Activated CD8-positive, alpha-beta T cell treated with anti-CD3 and anti-CD28 coated beads for 36 hours (primary cell): ENCODE measurements at regions not wholly inside any gene's neighbourhood (a gene's known extent, or its start where the extent isn't known, plus 50 kb on each side); places are given as distances from the start of the nearest gene placed in this dataset.

ENCODE experiments used
- ATAC-seq: fragments of 200-7000 bp; cut with Tn5 transposase; one replicate; pipeline ENCODE4 v1.10.0; 2021; ENCODE audit warnings: mild to moderate bottlenecking, moderate library complexity
- CTCF ChIA-PET: fragments of 350-600 bp; sonication (Branson Sonifier 250); formaldehyde crosslinking; loops from one replicate; lab custom pipeline; 2021; ENCODE audit warnings: antibody characterized with exemption; lab: Charles Lee
- POLR2A ChIA-PET: fragments of 350-600 bp; sonication (Branson Sonifier 250); formaldehyde crosslinking; loops from one replicate; lab custom pipeline; 2021; ENCODE audit warnings: antibody characterized with exemption; lab: Charles Lee
- DNase-seq: peaks from one replicate; pipeline ENCODE4 v3.0.0-alpha.2; 2020
- H3K27ac Mint-ChIP-seq: one replicate; pipeline ENCODE4 v1.8.0; 2021; ENCODE audit warnings: mild to moderate bottlenecking, mixed read lengths
- H3K27me3 Mint-ChIP-seq: one replicate; pipeline ENCODE4 v1.8.0; 2021; ENCODE audit warnings: mixed read lengths
- H3K36me3 Mint-ChIP-seq: one replicate; pipeline ENCODE4 v1.8.0; 2021; ENCODE audit warnings: low read depth, mixed read lengths
- H3K4me1 Mint-ChIP-seq: one replicate; pipeline ENCODE4 v1.8.0; 2021; ENCODE audit warnings: low read depth, mixed read lengths
- H3K4me3 Mint-ChIP-seq: one replicate; pipeline ENCODE4 v1.8.0; 2021; ENCODE audit warnings: mild to moderate bottlenecking, moderate library complexity, mixed read lengths
- H3K9me3 Mint-ChIP-seq: one replicate; pipeline ENCODE4 v1.8.0; 2021; ENCODE audit warnings: mixed read lengths
- intact Hi-C: fragments of 100-400 bp; cut with micrococcal nuclease; formaldehyde crosslinking; loops from one replicate; pipeline ENCODE4 v1.10.0; 2022
- TF ChIP-seq, protein P1 (sequence below): fragments of 200-600 bp; IDR thresholded peaks from one replicate; pipeline ENCODE4 v1.8.0; 2022; ENCODE audit warnings: antibody characterized with exemption, mild to moderate bottlenecking

DNA sequence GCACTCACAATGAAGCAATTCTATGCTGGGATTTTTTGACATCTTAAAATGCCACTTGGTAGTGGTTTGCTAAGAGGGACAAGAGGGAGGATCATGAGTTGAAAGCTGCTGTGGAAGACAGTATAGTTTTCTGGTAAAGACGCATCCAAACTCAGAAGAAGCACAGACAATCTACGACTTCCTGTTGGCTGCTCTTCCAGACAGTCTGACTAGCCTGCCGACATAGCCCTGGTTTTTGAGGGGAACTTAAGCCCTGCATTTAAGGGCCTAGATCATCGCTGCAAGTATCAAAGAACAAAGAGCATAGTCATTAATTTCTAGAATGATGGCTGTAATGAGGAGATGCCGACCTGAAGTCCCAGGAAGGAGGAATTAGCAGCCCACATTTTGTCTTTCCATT, 99.9 kb upstream of the IKZF1 start:
- ATAC-seq (no peak), DNase-seq (no peak)
- Mint-ChIP-seq H3K27ac (peak overlapping the region; percentile 72), H3K27me3 (no peaks in the 10 kb centered on the region), H3K4me3 (no peak overlapping the region), H3K4me1 (peaks cover 89% of the 10 kb centered on the region), H3K36me3 (no peaks in the 10 kb centered on the region), H3K9me3 (no peaks in the 10 kb centered on the region)
- ChIA-PET POLR2A (interaction anchor here (1.0 to 12.0 kb wide), 10 partner anchors 49 to 193 kb away, joined by 3 to 376 read pairs (median 6); partner anchors contain the start of gene IKZF1), CTCF (interaction anchor here (0.9 to 10.5 kb wide), 31 partner anchors 10 to 213 kb away, joined by 3 to 209 read pairs (median 11); partner anchors contain the start of genes IKZF1 and ZPBP)
- intact Hi-C loops: loop anchor here (2.0 kb wide), 2 partner anchors 62 to 164 kb away; no protein-coding TSS in a partner anchor
- TF ChIP-seq, protein P1, sequence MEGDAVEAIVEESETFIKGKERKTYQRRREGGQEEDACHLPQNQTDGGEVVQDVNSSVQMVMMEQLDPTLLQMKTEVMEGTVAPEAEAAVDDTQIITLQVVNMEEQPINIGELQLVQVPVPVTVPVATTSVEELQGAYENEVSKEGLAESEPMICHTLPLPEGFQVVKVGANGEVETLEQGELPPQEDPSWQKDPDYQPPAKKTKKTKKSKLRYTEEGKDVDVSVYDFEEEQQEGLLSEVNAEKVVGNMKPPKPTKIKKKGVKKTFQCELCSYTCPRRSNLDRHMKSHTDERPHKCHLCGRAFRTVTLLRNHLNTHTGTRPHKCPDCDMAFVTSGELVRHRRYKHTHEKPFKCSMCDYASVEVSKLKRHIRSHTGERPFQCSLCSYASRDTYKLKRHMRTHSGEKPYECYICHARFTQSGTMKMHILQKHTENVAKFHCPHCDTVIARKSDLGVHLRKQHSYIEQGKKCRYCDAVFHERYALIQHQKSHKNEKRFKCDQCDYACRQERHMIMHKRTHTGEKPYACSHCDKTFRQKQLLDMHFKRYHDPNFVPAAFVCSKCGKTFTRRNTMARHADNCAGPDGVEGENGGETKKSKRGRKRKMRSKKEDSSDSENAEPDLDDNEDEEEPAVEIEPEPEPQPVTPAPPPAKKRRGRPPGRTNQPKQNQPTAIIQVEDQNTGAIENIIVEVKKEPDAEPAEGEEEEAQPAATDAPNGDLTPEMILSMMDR: no peak

DNA sequence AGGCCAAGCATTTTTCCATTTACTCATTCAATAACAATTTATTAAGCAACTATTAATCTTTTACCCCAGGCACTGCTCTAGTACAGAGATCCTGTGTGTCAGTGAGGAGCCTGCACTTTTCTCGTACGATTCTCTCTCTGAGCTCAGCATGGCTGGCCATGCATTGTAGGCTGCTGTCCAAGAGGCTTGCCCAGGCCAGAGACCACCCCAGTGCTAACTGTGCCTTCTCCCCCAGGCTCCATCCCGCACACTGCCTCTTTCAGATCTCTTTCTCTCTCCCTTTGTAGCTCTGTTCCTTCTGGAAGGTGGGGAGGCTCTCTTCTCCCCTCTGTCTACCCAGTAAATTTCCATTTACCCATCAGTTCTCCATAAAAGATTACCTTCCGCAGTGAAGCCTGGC, 101.0 kb upstream of the IKZF1 start:
- ATAC-seq: no peak
- Mint-ChIP-seq H3K27me3 (no peaks in the 10 kb centered on the region), H3K4me3 (no peak overlapping the region), H3K27ac (peak overlapping the region; percentile 12), H3K4me1 (peaks cover 91% of the 10 kb centered on the region), H3K36me3 (no peaks in the 10 kb centered on the region), H3K9me3 (no peaks in the 10 kb centered on the region)
- intact Hi-C loops: no loop called here
- TF ChIP-seq, protein P1: no peak
- no peak for DNase-seq
- CTCF ChIA-PET: interaction anchor here (1.3 to 10.5 kb wide), 10 partner anchors 17 to 265 kb away, joined by 4 to 209 read pairs (median 16); partner anchors contain the start of gene IKZF1
- POLR2A ChIA-PET: interaction anchor here (1.2 to 12.0 kb wide), 5 partner anchors 55 to 194 kb away, joined by 3 to 376 read pairs (median 4); partner anchors contain the start of gene IKZF1

DNA sequence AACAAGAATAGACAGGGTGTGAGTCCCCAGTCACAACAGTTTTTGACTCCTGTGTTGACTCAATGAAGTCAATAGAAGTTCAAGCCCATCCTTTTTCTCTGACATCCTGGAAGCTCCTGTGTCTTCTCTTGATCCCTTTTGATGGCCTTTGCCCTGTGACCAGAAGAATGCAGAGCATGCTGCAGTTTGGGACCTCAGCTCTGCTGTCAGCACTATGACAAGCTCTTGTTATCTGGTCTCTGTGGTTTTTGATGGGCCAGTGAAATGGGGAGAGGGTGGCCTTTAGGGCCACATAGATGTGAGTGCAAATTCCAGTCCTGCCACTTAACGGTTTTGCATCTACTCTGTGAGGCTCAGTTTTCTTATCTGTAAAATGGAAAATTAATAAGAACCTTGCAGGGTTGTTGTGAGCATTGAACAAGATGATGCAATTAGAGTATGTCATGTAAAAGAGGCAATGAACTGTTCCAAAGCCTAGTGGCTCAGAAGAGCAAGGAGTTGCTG, 102.4 kb upstream of the IKZF1 start:
- CTCF ChIA-PET: interaction anchor here (0.6 to 10.5 kb wide), 9 partner anchors 59 to 266 kb away, joined by 3 to 209 read pairs (median 6); partner anchors contain the start of gene IKZF1
- H3K27me3 Mint-ChIP-seq: no peaks in the 10 kb centered on the region
- ATAC-seq: no peak
- no peak overlapping the region for H3K4me3 Mint-ChIP-seq
- POLR2A ChIA-PET: interaction anchor here (0.8 to 12.0 kb wide), 6 partner anchors 25 to 109 kb away, joined by 3 to 376 read pairs (median 4); partner anchors contain the start of gene IKZF1
- TF ChIP-seq, protein P1: no peak
- no peaks in the 10 kb centered on the region for H3K9me3 Mint-ChIP-seq
- H3K27ac Mint-ChIP-seq: no peak overlapping the region
- H3K4me1 Mint-ChIP-seq: peaks cover 89% of the 10 kb centered on the region
- intact Hi-C loops: no loop called here
- DNase-seq: no peak
- no peaks in the 10 kb centered on the region for H3K36me3 Mint-ChIP-seq

DNA sequence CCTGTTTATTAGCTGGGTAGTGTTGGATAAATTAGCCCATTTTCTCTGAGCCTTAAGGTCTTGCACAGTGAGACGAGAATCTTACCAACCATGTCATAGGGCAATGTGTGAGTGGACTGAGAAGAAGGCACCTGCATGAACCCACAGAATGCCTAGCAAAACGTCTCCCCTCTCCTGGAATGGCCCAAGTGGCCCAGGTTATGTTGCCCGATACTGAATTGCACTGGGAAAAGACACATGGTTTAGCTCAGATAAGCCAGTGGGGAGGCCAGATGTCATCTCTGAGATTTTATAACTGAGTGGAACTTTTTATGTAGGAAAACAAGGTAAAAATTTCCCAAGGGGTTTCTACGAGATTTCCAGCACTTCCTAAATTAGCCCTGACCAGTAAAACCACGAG, 104.7 kb upstream of the IKZF1 start:
- Mint-ChIP-seq H3K4me1 (peaks cover 70% of the 10 kb centered on the region), H3K36me3 (no peaks in the 10 kb centered on the region), H3K4me3 (no peak overlapping the region), H3K27ac (no peak overlapping the region), H3K9me3 (no peaks in the 10 kb centered on the region), H3K27me3 (no peaks in the 10 kb centered on the region)
- TF ChIP-seq, protein P1: no peak
- CTCF ChIA-PET: interaction anchor here (1.5 to 2.5 kb wide), 2 partner anchors 80 to 218 kb away, joined by 4 to 9 read pairs; no protein-coding TSS in a partner anchor
- POLR2A ChIA-PET: interaction anchor here (1.4 kb wide), 1 partner anchor 46 kb away, joined by 3 read pairs; no protein-coding TSS in a partner anchor
- ATAC-seq: no peak
- DNase-seq: no peak
- intact Hi-C loops: no loop called here

DNA sequence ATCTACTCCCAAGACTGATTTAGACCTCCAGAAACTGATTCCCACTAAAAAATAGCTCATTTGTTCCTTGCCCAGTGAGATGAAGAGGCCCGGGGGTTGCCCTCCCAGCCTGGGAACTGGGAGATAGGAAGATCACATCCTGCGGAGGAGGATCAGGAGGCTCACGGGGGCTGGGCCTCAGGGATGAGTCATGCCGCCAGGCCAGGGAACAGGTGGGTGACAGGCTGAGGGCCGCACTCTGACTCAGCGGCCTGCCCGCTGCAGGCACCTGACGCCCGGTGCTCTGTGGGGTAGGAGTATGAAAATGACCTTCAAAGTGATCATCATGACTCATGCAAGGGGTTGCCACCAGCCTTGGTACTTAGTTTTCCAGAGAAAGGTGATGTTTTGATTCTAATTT, 104.5 kb upstream of the ZPBP start:
- Mint-ChIP-seq H3K27ac (peak overlapping the region; percentile 76), H3K4me3 (no peak overlapping the region), H3K36me3 (no peaks in the 10 kb centered on the region), H3K4me1 (peaks cover 49% of the 10 kb centered on the region), H3K9me3 (no peaks in the 10 kb centered on the region), H3K27me3 (no peaks in the 10 kb centered on the region)
- TF ChIP-seq, protein P1: no peak
- CTCF ChIA-PET: interaction anchor here (1.0 to 3.1 kb wide), 5 partner anchors 11 to 225 kb away, joined by 3 to 11 read pairs (median 5); partner anchors contain the start of gene ZPBP
- POLR2A ChIA-PET: interaction anchor here (1.6 to 1.8 kb wide), 3 partner anchors 9 to 243 kb away, joined by 3 to 7 read pairs (median 4); no protein-coding TSS in a partner anchor
- DNase-seq (peak; percentile 89), ATAC-seq (peak; percentile 97)
- intact Hi-C loops: no loop called here
